Loucy (cell line): ENCODE measurements at regions not wholly inside any gene's neighbourhood (a gene's known extent, or its start where the extent isn't known, plus 50 kb on each side); places are given as distances from the start of the nearest gene placed in this dataset.

Experiments
- EZH2phosphoT487 ChIP-seq: fragments of 200-600 bp; IDR thresholded peaks from 2 replicates; pipeline ENCODE4 v1.6.1; 2018; ENCODE audit warnings: antibody characterized with exemption, mild to moderate bottlenecking, moderate library complexity, borderline replicate concordance
- TF ChIP-seq, protein P1 (sequence below): fragments of 200-600 bp; sonication (generic); conservative IDR thresholded peaks from 2 replicates; pipeline ENCODE4 v1.5.1; 2014; ENCODE audit warnings: mild to moderate bottlenecking, antibody characterized with exemption, low read length

DNA sequence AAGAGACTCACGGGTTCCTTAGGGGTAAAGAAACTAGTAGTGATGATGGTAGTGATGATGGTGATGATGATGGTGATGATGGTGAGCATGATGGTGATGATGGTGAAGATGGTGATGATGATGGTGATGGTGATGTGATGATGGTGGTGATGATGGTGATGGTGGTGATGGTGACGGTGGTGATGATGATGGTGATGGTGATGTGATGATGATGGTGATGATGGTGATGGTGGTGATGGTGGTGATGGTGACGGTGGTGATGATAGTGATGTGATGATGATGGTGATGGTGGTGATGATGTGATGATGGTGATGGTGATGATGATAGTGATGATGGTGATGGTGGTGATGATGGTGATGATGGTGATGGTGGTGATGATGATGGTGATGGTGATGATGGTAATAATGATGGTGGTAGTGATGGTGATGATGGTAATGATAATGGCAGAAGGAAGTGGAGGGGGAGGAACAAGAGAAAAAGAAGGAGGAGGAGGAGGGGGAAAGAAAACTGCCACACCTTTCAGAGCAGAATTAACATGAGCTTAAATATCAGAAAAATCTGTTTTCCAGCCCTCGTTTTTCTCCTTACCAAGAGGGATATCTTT lies 85.5 kb downstream of the FZD10 start:
- TF ChIP-seq, protein P1, sequence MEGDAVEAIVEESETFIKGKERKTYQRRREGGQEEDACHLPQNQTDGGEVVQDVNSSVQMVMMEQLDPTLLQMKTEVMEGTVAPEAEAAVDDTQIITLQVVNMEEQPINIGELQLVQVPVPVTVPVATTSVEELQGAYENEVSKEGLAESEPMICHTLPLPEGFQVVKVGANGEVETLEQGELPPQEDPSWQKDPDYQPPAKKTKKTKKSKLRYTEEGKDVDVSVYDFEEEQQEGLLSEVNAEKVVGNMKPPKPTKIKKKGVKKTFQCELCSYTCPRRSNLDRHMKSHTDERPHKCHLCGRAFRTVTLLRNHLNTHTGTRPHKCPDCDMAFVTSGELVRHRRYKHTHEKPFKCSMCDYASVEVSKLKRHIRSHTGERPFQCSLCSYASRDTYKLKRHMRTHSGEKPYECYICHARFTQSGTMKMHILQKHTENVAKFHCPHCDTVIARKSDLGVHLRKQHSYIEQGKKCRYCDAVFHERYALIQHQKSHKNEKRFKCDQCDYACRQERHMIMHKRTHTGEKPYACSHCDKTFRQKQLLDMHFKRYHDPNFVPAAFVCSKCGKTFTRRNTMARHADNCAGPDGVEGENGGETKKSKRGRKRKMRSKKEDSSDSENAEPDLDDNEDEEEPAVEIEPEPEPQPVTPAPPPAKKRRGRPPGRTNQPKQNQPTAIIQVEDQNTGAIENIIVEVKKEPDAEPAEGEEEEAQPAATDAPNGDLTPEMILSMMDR: no peak
- TF ChIP-seq EZH2phosphoT487: no peak
